ENCODE measurements at regions not wholly inside any gene's neighbourhood (a gene's known extent, or its start where the extent isn't known, plus 50 kb on each side); places are given as distances from the start of the nearest gene placed in this dataset.

- FAIRE-seq (no peak), DNase-seq (ENCODE audit: extremely low spot score, insufficient read length, low read depth) (no peak)
Observed at GRCh38 chr20:48184229-48184628, 398.9 kb upstream of the SULF2 start.

- DNase-seq (ENCODE audit: extremely low spot score, insufficient read length, low read depth) = no peak
Observed at GRCh38 chr20:48181261-48181935, 396.1 kb upstream of the SULF2 start.

GRCh38 chr20:48180618-48181017 is 395.3 kb upstream of the SULF2 start:
- no peak for DNase-seq (ENCODE audit: extremely low spot score, insufficient read length, low read depth)

More at GRCh38 chr20:48181261-48181935, 396.1 kb upstream of the SULF2 start:
- FAIRE-seq = no peak

GRCh38 chr20:48180024-48180423 is 394.7 kb upstream of the SULF2 start:
- DNase-seq (ENCODE audit: extremely low spot score, insufficient read length, low read depth) = no peak
- FAIRE-seq = no peak

More at GRCh38 chr20:48180618-48181017, 395.3 kb upstream of the SULF2 start:
- no peak for FAIRE-seq

GRCh38 chr20:48178633-48179032 is 393.4 kb upstream of the SULF2 start:
- DNase-seq (ENCODE audit: extremely low spot score, insufficient read length, low read depth) = no peak

GRCh38 chr20:48177058-48177457 is 391.8 kb upstream of the SULF2 start:
- DNase-seq (ENCODE audit: extremely low spot score, insufficient read length, low read depth) (no peak), FAIRE-seq (no peak)

More at GRCh38 chr20:48178633-48179032, 393.4 kb upstream of the SULF2 start:
- no peak for FAIRE-seq

GRCh38 chr20:48176139-48176538 is 390.9 kb upstream of the SULF2 start:
- FAIRE-seq = no peak
- DNase-seq (ENCODE audit: extremely low spot score, insufficient read length, low read depth) = no peak

GRCh38 chr20:48175261-48175660 is 390.0 kb upstream of the SULF2 start:
- DNase-seq (ENCODE audit: extremely low spot score, insufficient read length, low read depth) (no peak), FAIRE-seq (no peak)

- no peak for DNase-seq (ENCODE audit: extremely low spot score, insufficient read length, low read depth)
- FAIRE-seq = no peak
Observed at GRCh38 chr20:48172357-48172702, 387.0 kb upstream of the SULF2 start.

- DNase-seq (ENCODE audit: extremely low spot score, insufficient read length, low read depth) = no peak
- FAIRE-seq = no peak
Observed at GRCh38 chr20:48171626-48172356, 386.5 kb upstream of the SULF2 start.

- no peak for FAIRE-seq
- no peak for DNase-seq (ENCODE audit: extremely low spot score, insufficient read length, low read depth)
Observed at GRCh38 chr20:48171071-48171470, 385.8 kb upstream of the SULF2 start.

- FAIRE-seq = no peak
- no peak for DNase-seq (ENCODE audit: extremely low spot score, insufficient read length, low read depth)
Observed at GRCh38 chr20:48170625-48171024, 385.3 kb upstream of the SULF2 start.

GRCh38 chr20:48169650-48170225 is 384.5 kb upstream of the SULF2 start:
- FAIRE-seq = no peak

GRCh38 chr20:48166082-48166835 is 381.0 kb upstream of the SULF2 start:
- FAIRE-seq (no peak), DNase-seq (ENCODE audit: extremely low spot score, insufficient read length, low read depth) (no peak)

More at GRCh38 chr20:48169650-48170225, 384.5 kb upstream of the SULF2 start:
- no peak for DNase-seq (ENCODE audit: extremely low spot score, insufficient read length, low read depth)

GRCh38 chr20:48165401-48165685 is 380.1 kb upstream of the SULF2 start:
- no peak for FAIRE-seq
- no peak for DNase-seq (ENCODE audit: extremely low spot score, insufficient read length, low read depth)

- DNase-seq (ENCODE audit: extremely low spot score, insufficient read length, low read depth) (no peak), FAIRE-seq (no peak)
Observed at GRCh38 chr20:48164566-48165400, 379.5 kb upstream of the SULF2 start.

- FAIRE-seq (no peak), DNase-seq (ENCODE audit: extremely low spot score, insufficient read length, low read depth) (no peak)
Observed at GRCh38 chr20:48164034-48164433, 378.8 kb upstream of the SULF2 start.

GRCh38 chr20:48163505-48163904 is 378.2 kb upstream of the SULF2 start:
- DNase-seq (ENCODE audit: extremely low spot score, insufficient read length, low read depth) (no peak), FAIRE-seq (no peak)

GRCh38 chr20:48162621-48163020 is 377.3 kb upstream of the SULF2 start:
- no peak for FAIRE-seq
- DNase-seq (ENCODE audit: extremely low spot score, insufficient read length, low read depth) = no peak

Measured in GM18507 (cell line).